Breast epithelium (tissue), 4 donors: ENCODE measurements at regions not wholly inside any gene's neighbourhood (a gene's known extent, or its start where the extent isn't known, plus 50 kb on each side); places are given as distances from the start of the nearest gene placed in this dataset.
A peak's percentile ranks its signal among the peaks of the same experiment; 100 is the strongest.
"Not testable (repeated sequence)": the region's sequence is repeated elsewhere in the genome, so short reads cannot be mapped to it uniquely, and the experiment has no call there.

Source experiments
- DNase-seq, 2 donors: peaks; one replicate each; pipeline ENCODE4 v3.0.0-alpha.2; 2019; ENCODE audit warnings: low spot score in 2 of 2
- H3K27ac ChIP-seq, 2 donors: fragments of 200-600 bp; sonication (generic) in 1 of 2; one replicate each; pipeline ENCODE4 v1.5.1; 2016 to 2019; ENCODE audit warnings: mild to moderate bottlenecking in 1 of 2
- H3K27me3 ChIP-seq, 2 donors: fragments of 200-600 bp; sonication (generic) in 1 of 2; one replicate each; pipeline versions ENCODE4 v1.5.1 to v1.6.0; 2017 to 2019; ENCODE audit warnings: control low read depth in 1 of 2, mild to moderate bottlenecking in 1 of 2
- H3K36me3 ChIP-seq: fragments of 200-600 bp; one replicate; pipeline ENCODE4 v1.5.1; 2019
- H3K4me1 ChIP-seq, 2 donors: fragments of 200-600 bp; sonication (generic); one replicate each; pipeline ENCODE4 v1.5.1; 2016 to 2019; ENCODE audit warnings: control low read depth in 1 of 2
- H3K4me3 ChIP-seq, 3 donors: fragments of 200-600 bp; sonication (generic); 1 replicate in 2 of 3; 2 replicates in 1 of 3; pipeline ENCODE4 v1.5.1; 2016 to 2019; ENCODE audit warnings: mild to moderate bottlenecking in 3 of 3, moderate library complexity in 2 of 3
- H3K9me3 ChIP-seq, 2 donors: fragments of 200-600 bp; sonication (generic) in 1 of 2; one replicate each; pipeline ENCODE4 v1.5.1; 2016 to 2019; ENCODE audit warnings: control low read depth in 1 of 2
- CTCF ChIP-seq, 3 donors: fragments of 450-650 bp; IDR thresholded peaks; one replicate each; pipeline ENCODE4 v1.5.1; 2016 to 2017; ENCODE audit warnings: antibody characterized with exemption in 3 of 3, mild to moderate bottlenecking in 3 of 3, moderate library complexity in 3 of 3
- POLR2A ChIP-seq: fragments of 450-650 bp; IDR thresholded peaks from one replicate; pipeline ENCODE4 v1.6.1; 2016; ENCODE audit warnings: antibody characterized with exemption, mild to moderate bottlenecking, moderate library complexity
- POLR2AphosphoS5 ChIP-seq, 3 donors: sonication (generic); formaldehyde crosslinking; IDR thresholded peaks; one replicate each; pipeline ENCODE4 v1.6.1; 2017; ENCODE audit warnings: antibody characterized with exemption in 3 of 3
- intact Hi-C: fragments of 100-400 bp; cut with DNase I; formaldehyde crosslinking; loops from one replicate; pipeline ENCODE4 v1.15.1; 2023; ENCODE audit warnings: low total_unique reads

GRCh38 chr19:14265290-14266036 lies 59.5 kb upstream of the ADGRL1 start:
- Histone ChIP-seq H3K27me3 (peaks cover 4 to 7% of the 10 kb centered on the region in 2 donors), H3K9me3 (no peaks in the 10 kb centered on the region), H3K36me3 (no peaks in the 10 kb centered on the region), H3K27ac (no peak overlapping the region), H3K4me3 (peak overlapping the region in 2 of 3 donors; percentile 40 to 56), H3K4me1 (no peaks in the 10 kb centered on the region)
- intact Hi-C loops: no loop called here
- no peak for DNase-seq
- no peak for TF ChIP-seq CTCF (IDR thresholded peaks at IDR 0.05)
- TF ChIP-seq POLR2AphosphoS5 (IDR thresholded peaks at IDR 0.05): no peak
- no peak for TF ChIP-seq POLR2A

DNA sequence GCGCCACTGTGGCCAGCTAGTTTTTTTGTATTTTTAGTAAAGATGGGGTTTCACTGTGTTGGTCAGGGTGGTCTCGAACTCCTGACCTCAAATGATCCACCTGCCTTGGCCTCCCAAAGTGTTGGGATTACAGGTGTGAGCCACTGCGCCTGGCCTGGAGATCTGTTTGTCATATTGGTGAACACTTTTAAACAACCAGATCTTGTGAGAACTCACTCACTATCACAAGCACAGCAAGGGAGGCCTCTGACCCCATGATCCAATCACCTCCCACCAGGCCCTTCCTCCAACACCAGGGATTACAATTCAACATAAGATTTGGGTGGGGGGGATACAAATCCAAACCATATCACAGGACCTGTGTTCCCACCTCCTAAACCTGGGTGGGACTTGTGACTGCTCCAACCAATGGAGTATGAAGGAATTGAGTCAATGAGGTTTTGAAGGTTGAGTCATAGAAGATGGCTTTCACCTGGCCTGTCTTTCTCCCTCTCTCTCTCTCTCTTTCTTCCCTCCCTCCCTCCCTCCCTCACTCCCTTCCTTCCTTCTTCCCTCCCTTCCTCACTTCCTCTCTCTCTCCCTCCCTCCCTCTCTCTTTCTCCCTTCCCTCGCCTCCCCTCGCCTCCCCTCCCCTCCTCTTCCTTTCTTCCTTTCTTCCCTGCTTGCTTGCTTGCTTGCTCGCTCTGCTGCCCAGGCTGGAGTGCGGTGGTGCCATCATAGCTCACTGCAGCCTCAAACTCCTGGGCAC lies 50.1 kb upstream of the ADGRL1 start:
- intact Hi-C loops, DNase-seq, H3K27ac ChIP-seq: not testable (repeated sequence)

More for the DNA sequence above, 50.1 kb upstream of the ADGRL1 start:
- not testable (repeated sequence) for H3K9me3 ChIP-seq, H3K27me3 ChIP-seq, H3K36me3 ChIP-seq, H3K4me1 ChIP-seq, H3K4me3 ChIP-seq
